NCI-H526 (cell line): ENCODE measurements at regions not wholly inside any gene's neighbourhood (a gene's known extent, or its start where the extent isn't known, plus 50 kb on each side); places are given as distances from the start of the nearest gene placed in this dataset.
"Not testable (repeated sequence)": the region's sequence is repeated elsewhere in the genome, so short reads cannot be mapped to it uniquely, and the experiment has no call there.

ENCODE experiments used
- DNase-seq, 2 experiments: peaks; one replicate each; lab custom pipeline; 2025; lab: John Stamatoyannopoulos, UW

GRCh38 chr1:243996223-243996622, 54.9 kb upstream of the ZBTB18 start:
- DNase-seq = no peak

GRCh38 chr1:243991650-243992049, 59.4 kb upstream of the ZBTB18 start:
- DNase-seq = no peak

GRCh38 chr1:243984788-243985187, 66.3 kb upstream of the ZBTB18 start:
- DNase-seq = no peak

GRCh38 chr1:243982447-243983018, 68.5 kb upstream of the ZBTB18 start:
- peak in 1 of 2 experiments; percentile 3 for DNase-seq

GRCh38 chr1:243980471-243980870, 70.6 kb upstream of the ZBTB18 start:
- no peak for DNase-seq

GRCh38 chr1:243980071-243980470, 71.0 kb upstream of the ZBTB18 start:
- DNase-seq = no peak

GRCh38 chr1:243979396-243979795, 71.7 kb upstream of the ZBTB18 start:
- DNase-seq = no peak

GRCh38 chr1:243977094-243977493, 74.0 kb upstream of the ZBTB18 start:
- DNase-seq = no peak

GRCh38 chr1:243974451-243975292, 76.4 kb upstream of the ZBTB18 start:
- DNase-seq = no peak

- no peak for DNase-seq
Measured at GRCh38 chr1:243973169-243973568, 77.9 kb upstream of the ZBTB18 start.

- DNase-seq = no peak
Measured at GRCh38 chr1:243970077-243970476, 81.0 kb upstream of the ZBTB18 start.

- no peak for DNase-seq
Measured at GRCh38 chr1:243968413-243968812, 82.7 kb upstream of the ZBTB18 start.

GRCh38 chr1:243964915-243965314, 86.2 kb upstream of the ZBTB18 start:
- DNase-seq = no peak

- DNase-seq = no peak
Measured at GRCh38 chr1:243963571-243963970, 87.5 kb upstream of the ZBTB18 start.

- DNase-seq = no peak
Measured at GRCh38 chr1:243962541-243962940, 88.5 kb upstream of the ZBTB18 start.

- no peak for DNase-seq
Measured at GRCh38 chr1:243959998-243960397, 91.1 kb upstream of the ZBTB18 start.

GRCh38 chr1:243957141-243957540, 93.9 kb upstream of the ZBTB18 start:
- no peak for DNase-seq

GRCh38 chr1:243956450-243956849, 94.6 kb upstream of the ZBTB18 start:
- DNase-seq = no peak

GRCh38 chr1:243951207-243951606, 99.9 kb upstream of the ZBTB18 start:
- not testable (repeated sequence) for DNase-seq

GRCh38 chr1:243950166-243950565, 100.1 kb upstream of the AKT3 start:
- no peak for DNase-seq

- peak in 1 of 2 experiments; percentile 6 for DNase-seq
Measured at GRCh38 chr1:243946946-243947345, 96.9 kb upstream of the AKT3 start.

- DNase-seq = no peak
Measured at GRCh38 chr1:243946253-243946652, 96.2 kb upstream of the AKT3 start.

GRCh38 chr1:243945727-243946126, 95.7 kb upstream of the AKT3 start:
- no peak for DNase-seq
